NCI-H82 (cell line): ENCODE measurements at regions not wholly inside any gene's neighbourhood (a gene's known extent, or its start where the extent isn't known, plus 50 kb on each side); places are given as distances from the start of the nearest gene placed in this dataset.
"Not testable (repeated sequence)": the region's sequence is repeated elsewhere in the genome, so short reads cannot be mapped to it uniquely, and the experiment has no call there.

ENCODE experiments used
- DNase-seq: peaks from one replicate; lab custom pipeline; 2025; lab: John Stamatoyannopoulos, UW

- DNase-seq, result no peak
Observed at GRCh38 chr20:12455148-12455547, 537.5 kb downstream of the BTBD3 start.

GRCh38 chr20:12458241-12458640 is 540.5 kb downstream of the BTBD3 start:
- no peak for DNase-seq

- DNase-seq, result no peak
Observed at GRCh38 chr20:12464036-12464435, 544.7 kb upstream of the SPTLC3 start.

GRCh38 chr20:12466915-12467314 is 541.9 kb upstream of the SPTLC3 start:
- DNase-seq, result no peak

GRCh38 chr20:12467758-12468157 is 541.0 kb upstream of the SPTLC3 start:
- peak; percentile 24 for DNase-seq

GRCh38 chr20:12482661-12483060 is 526.1 kb upstream of the SPTLC3 start:
- DNase-seq, result no peak

GRCh38 chr20:12502443-12502842 is 506.3 kb upstream of the SPTLC3 start:
- DNase-seq, result no peak

- DNase-seq, result no peak
Observed at GRCh38 chr20:12504779-12505178, 504.0 kb upstream of the SPTLC3 start.

GRCh38 chr20:12511499-12511898 is 497.3 kb upstream of the SPTLC3 start:
- DNase-seq, result no peak

GRCh38 chr20:12512755-12513154 is 496.0 kb upstream of the SPTLC3 start:
- no peak for DNase-seq

- no peak for DNase-seq
Observed at GRCh38 chr20:12528104-12528503, 480.7 kb upstream of the SPTLC3 start.

- DNase-seq, result peak; percentile 96
Observed at GRCh38 chr20:12528591-12529041, 480.2 kb upstream of the SPTLC3 start.

GRCh38 chr20:12531626-12532025 is 477.1 kb upstream of the SPTLC3 start:
- DNase-seq, result no peak

- peak; percentile 83 for DNase-seq
Observed at GRCh38 chr20:12535316-12535715, 473.5 kb upstream of the SPTLC3 start.

- no peak for DNase-seq
Observed at GRCh38 chr20:12535770-12536169, 473.0 kb upstream of the SPTLC3 start.

GRCh38 chr20:12554426-12554825 is 454.3 kb upstream of the SPTLC3 start:
- DNase-seq, result no peak

GRCh38 chr20:12555369-12555768 is 453.4 kb upstream of the SPTLC3 start:
- DNase-seq, result no peak

- DNase-seq, result not testable (repeated sequence)
Observed at GRCh38 chr20:12555849-12556248, 452.9 kb upstream of the SPTLC3 start.

GRCh38 chr20:12557224-12557623 is 451.5 kb upstream of the SPTLC3 start:
- DNase-seq, result no peak

GRCh38 chr20:12564979-12565378 is 443.8 kb upstream of the SPTLC3 start:
- DNase-seq, result no peak

GRCh38 chr20:12566596-12566995 is 442.2 kb upstream of the SPTLC3 start:
- no peak for DNase-seq

GRCh38 chr20:12570371-12570770 is 438.4 kb upstream of the SPTLC3 start:
- peak; percentile 89 for DNase-seq

- DNase-seq, result no peak
Observed at GRCh38 chr20:12573442-12573841, 435.3 kb upstream of the SPTLC3 start.

- peak; percentile 73 for DNase-seq
Observed at GRCh38 chr20:12575352-12576095, 433.2 kb upstream of the SPTLC3 start.
